OCI-LY3 (cell line): ENCODE measurements at regions not wholly inside any gene's neighbourhood (a gene's known extent, or its start where the extent isn't known, plus 50 kb on each side); places are given as distances from the start of the nearest gene placed in this dataset.

Experiments used
- H2AFZ ChIP-seq: fragments of 200-600, 300-600 bp; shearing (Covaris generic); 2 replicates; pipeline ENCODE4 v1.6.0; 2014; ENCODE audit warnings: antibody characterized with exemption, low read depth, low read length
- H3K27ac ChIP-seq: fragments of 200-600, 300-600 bp; sonication (generic); 2 replicates; pipeline ENCODE4 v1.5.1; 2014; ENCODE audit warnings: mild to moderate bottlenecking, low read length, moderate library complexity, mixed read lengths
- H3K27me3 ChIP-seq: fragments of 200-600, 300-600 bp; sonication (generic); 2 replicates; pipeline ENCODE4 v1.6.1; 2014; ENCODE audit warnings: low read depth, low read length, mixed read lengths
- H3K36me3 ChIP-seq: fragments of 200-600, 300-600 bp; sonication (generic); replicated peaks from 2 replicates; pipeline ENCODE3; 2014; ENCODE audit warnings: low read depth, low read length, mixed read lengths
- H3K4me1 ChIP-seq: fragments of 300-600, 200-600 bp; sonication (generic); 2 replicates; pipeline ENCODE4 v1.6.1; 2014; ENCODE audit warnings: low read length, mixed read lengths
- H3K4me2 ChIP-seq: fragments of 200-600, 300-600 bp; sonication (generic); 2 replicates; pipeline ENCODE4 v1.6.1; 2014; ENCODE audit warnings: low read length, mixed read lengths
- H3K4me3 ChIP-seq: fragments of 300-600, 200-600 bp; sonication (generic); 2 replicates; pipeline ENCODE4 v1.5.1; 2014; ENCODE audit warnings: antibody characterized with exemption, mild to moderate bottlenecking, low read length, moderate library complexity
- H3K79me2 ChIP-seq: fragments of 300-600, 200-600 bp; shearing (Covaris generic); 2 replicates; pipeline ENCODE4 v1.6.1; 2014; ENCODE audit warnings: mild to moderate bottlenecking, low read length, mixed read lengths
- H3K9ac ChIP-seq: fragments of 300-600, 200-600 bp; shearing (Covaris generic); 2 replicates; pipeline ENCODE4 v1.6.0; 2014; ENCODE audit warnings: mild to moderate bottlenecking, low read length, moderate library complexity
- H3K9me3 ChIP-seq: fragments of 200-600, 300-600 bp; shearing (Covaris generic); 2 replicates; pipeline ENCODE4 v1.6.1; 2014; ENCODE audit warnings: low read length, mixed read lengths; ENCODE audit not compliant: insufficient read depth
- H4K20me1 ChIP-seq: fragments of 200-600, 300-600 bp; sonication (generic); 2 replicates; pipeline ENCODE4 v1.6.1; 2016; ENCODE audit warnings: low read length, mixed read lengths; ENCODE audit not compliant: insufficient read depth
- EZH2phosphoT487 ChIP-seq: fragments of 200-600 bp; shearing (Covaris generic); IDR thresholded peaks from 2 replicates; pipeline ENCODE4 v1.6.1; 2018; ENCODE audit warnings: antibody characterized with exemption, mixed run types, low read depth
- TF ChIP-seq, protein P1 (sequence below): fragments of 200-600, 300-600 bp; sonication (generic); IDR thresholded peaks from 2 replicates; pipeline ENCODE4 v1.5.1; 2014; ENCODE audit warnings: antibody characterized with exemption, low read length, low read depth

- H3K9ac ChIP-seq: no peak overlapping the region
- no peaks in the 10 kb centered on the region for H4K20me1 ChIP-seq
- H3K27me3 ChIP-seq: 0 out of 2 replicates have a peak, but pooled peaks cover 1% of the 10 kb centered on the region
- H2AFZ ChIP-seq: no peak overlapping the region
- no peaks in the 10 kb centered on the region for H3K9me3 ChIP-seq
- no peak overlapping the region for H3K27ac ChIP-seq
- H3K4me1 ChIP-seq: peaks cover 16% of the 10 kb centered on the region
- no peak overlapping the region for H3K4me2 ChIP-seq
- no peaks in the 10 kb centered on the region for H3K36me3 ChIP-seq
- no peak for TF ChIP-seq EZH2phosphoT487
- TF ChIP-seq, protein P1, sequence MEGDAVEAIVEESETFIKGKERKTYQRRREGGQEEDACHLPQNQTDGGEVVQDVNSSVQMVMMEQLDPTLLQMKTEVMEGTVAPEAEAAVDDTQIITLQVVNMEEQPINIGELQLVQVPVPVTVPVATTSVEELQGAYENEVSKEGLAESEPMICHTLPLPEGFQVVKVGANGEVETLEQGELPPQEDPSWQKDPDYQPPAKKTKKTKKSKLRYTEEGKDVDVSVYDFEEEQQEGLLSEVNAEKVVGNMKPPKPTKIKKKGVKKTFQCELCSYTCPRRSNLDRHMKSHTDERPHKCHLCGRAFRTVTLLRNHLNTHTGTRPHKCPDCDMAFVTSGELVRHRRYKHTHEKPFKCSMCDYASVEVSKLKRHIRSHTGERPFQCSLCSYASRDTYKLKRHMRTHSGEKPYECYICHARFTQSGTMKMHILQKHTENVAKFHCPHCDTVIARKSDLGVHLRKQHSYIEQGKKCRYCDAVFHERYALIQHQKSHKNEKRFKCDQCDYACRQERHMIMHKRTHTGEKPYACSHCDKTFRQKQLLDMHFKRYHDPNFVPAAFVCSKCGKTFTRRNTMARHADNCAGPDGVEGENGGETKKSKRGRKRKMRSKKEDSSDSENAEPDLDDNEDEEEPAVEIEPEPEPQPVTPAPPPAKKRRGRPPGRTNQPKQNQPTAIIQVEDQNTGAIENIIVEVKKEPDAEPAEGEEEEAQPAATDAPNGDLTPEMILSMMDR: no peak
- no peak overlapping the region for H3K4me3 ChIP-seq
- no peaks in the 10 kb centered on the region for H3K79me2 ChIP-seq
These were observed 61.1 kb upstream of the NMUR2 start for GRCh38 chr5:152466085-152466745.

DNA sequence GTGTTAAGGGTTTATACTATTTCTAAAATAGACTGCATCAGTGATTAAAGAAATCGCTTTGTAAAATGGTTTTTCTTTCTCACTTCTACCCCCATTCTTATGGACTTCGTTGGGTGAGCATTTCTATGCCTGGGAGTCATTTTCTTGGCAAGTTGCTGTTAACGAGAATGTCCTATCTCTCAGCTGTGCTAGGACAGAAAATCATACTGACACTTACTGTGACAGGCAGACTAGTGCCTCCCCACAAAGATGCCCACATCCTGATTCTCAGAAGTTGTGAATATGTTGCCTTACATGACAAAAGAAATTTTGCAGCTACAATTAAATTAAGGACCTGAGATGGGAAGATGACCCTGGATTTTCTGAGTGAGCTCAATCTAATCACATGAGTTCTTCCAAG is 65.1 kb upstream of the NMUR2 start:
- Histone ChIP-seq H3K79me2 (no peaks in the 10 kb centered on the region), H3K4me2 (no peak overlapping the region), H3K36me3 (no peaks in the 10 kb centered on the region), H3K9me3 (no peaks in the 10 kb centered on the region), H2AFZ (no peak overlapping the region), H3K27ac (no peak overlapping the region), H3K27me3 (no peaks in the 10 kb centered on the region), H4K20me1 (no peaks in the 10 kb centered on the region), H3K9ac (no peak overlapping the region), H3K4me1 (no peaks in the 10 kb centered on the region), H3K4me3 (no peak overlapping the region)
- TF ChIP-seq, protein P1: no peak
- no peak for TF ChIP-seq EZH2phosphoT487

DNA sequence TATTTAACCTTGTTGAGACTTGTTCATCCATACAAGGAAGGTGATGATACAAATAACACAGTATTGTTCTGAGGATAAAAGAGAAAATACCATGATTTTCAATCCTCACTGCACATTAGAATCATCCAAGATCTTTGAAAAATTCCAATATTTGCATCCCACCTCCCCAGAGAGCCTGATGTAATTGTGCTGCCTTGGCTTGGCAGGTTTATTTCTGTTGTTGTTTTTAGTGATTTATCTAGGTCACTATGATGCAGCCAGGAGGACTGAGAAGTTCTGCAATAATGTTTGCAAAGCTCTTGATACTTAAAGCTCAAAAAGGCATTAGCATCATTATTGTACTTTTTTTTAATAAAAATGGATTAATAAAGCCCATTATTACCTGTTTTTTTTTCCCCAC is 67.0 kb upstream of the NMUR2 start:
- no peaks in the 10 kb centered on the region for H3K4me1 ChIP-seq
- H3K27me3 ChIP-seq: no peaks in the 10 kb centered on the region
- H4K20me1 ChIP-seq: no peaks in the 10 kb centered on the region
- H3K36me3 ChIP-seq: no peaks in the 10 kb centered on the region
- no peak overlapping the region for H3K27ac ChIP-seq
- no peaks in the 10 kb centered on the region for H3K79me2 ChIP-seq
- H3K9me3 ChIP-seq: no peaks in the 10 kb centered on the region
- no peak overlapping the region for H3K4me2 ChIP-seq
- no peak overlapping the region for H2AFZ ChIP-seq
- no peak overlapping the region for H3K9ac ChIP-seq
- TF ChIP-seq, protein P1: no peak
- TF ChIP-seq EZH2phosphoT487: no peak
- H3K4me3 ChIP-seq: no peak overlapping the region

DNA sequence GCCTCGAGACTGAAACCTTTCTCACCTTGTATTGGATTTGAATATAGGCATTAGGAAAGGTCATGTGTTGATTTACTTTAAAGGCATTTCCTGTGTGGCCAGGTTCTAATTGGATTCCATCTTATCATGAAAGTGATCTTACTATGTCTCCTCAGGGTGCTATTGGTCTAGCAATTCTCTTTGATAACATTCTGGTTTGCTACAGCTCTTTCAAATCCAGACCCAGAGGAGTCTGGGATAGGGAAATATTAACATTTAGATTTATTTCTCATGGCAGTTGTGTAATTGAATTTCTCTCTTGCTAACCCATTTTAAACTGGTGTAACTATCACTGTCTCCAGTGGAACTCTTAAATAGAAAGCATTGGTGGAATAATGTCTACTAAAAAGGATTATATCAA is 69.9 kb upstream of the NMUR2 start:
- no peak overlapping the region for H3K27ac ChIP-seq
- H3K9ac ChIP-seq: no peak overlapping the region
- H3K9me3 ChIP-seq: no peaks in the 10 kb centered on the region
- H3K27me3 ChIP-seq: no peaks in the 10 kb centered on the region
- H3K4me2 ChIP-seq: no peak overlapping the region
- no peak overlapping the region for H3K4me3 ChIP-seq
- no peaks in the 10 kb centered on the region for H3K4me1 ChIP-seq
- H2AFZ ChIP-seq: no peak overlapping the region
- TF ChIP-seq, protein P1: no peak
- TF ChIP-seq EZH2phosphoT487: no peak
- H3K36me3 ChIP-seq: no peaks in the 10 kb centered on the region
- no peaks in the 10 kb centered on the region for H4K20me1 ChIP-seq
- H3K79me2 ChIP-seq: no peaks in the 10 kb centered on the region
